Left lung (tissue), 4 donors: ENCODE measurements at regions not wholly inside any gene's neighbourhood (a gene's known extent, or its start where the extent isn't known, plus 50 kb on each side); places are given as distances from the start of the nearest gene placed in this dataset.
A peak's percentile ranks its signal among the peaks of the same experiment; 100 is the strongest.

Experiments
- ATAC-seq: fragments of 200-7000 bp; cut with Tn5 transposase; one replicate; pipeline ENCODE4 v1.9.1; 2020; ENCODE audit warnings: moderate library complexity
- DNase-seq, 4 donors: peaks; one replicate each; pipeline ENCODE4 v3.0.0-alpha.2; 2013 to 2020
- H3K27ac ChIP-seq, 2 donors: fragments of 200-600 bp; sonication (generic) in 1 of 2; one replicate each; pipeline versions ENCODE4 v1.5.0 to v1.8.0; 2020 to 2021
- H3K27me3 ChIP-seq, 2 donors: fragments of 200-600 bp; sonication (generic) in 1 of 2; one replicate each; pipeline versions ENCODE4 v1.5.0 to v1.8.0; 2020 to 2021
- H3K36me3 ChIP-seq, 2 donors: fragments of 200-600 bp; sonication (generic) in 1 of 2; one replicate each; pipeline versions ENCODE4 v1.5.0 to v1.8.0; 2020 to 2021
- H3K4me1 ChIP-seq, 2 donors: fragments of 200-600 bp; one replicate each; pipeline ENCODE4 v1.8.0; 2021
- H3K4me3 ChIP-seq, 2 donors: fragments of 200-600 bp; sonication (generic) in 1 of 2; one replicate each; pipeline versions ENCODE4 v1.5.0 to v1.8.0; 2020 to 2021; ENCODE audit warnings: mild to moderate bottlenecking in 1 of 2
- H3K9me3 ChIP-seq, 2 donors: fragments of 200-600 bp; sonication (generic) in 1 of 2; one replicate each; pipeline versions ENCODE4 v1.5.0 to v1.8.0; 2020 to 2021
- intact Hi-C, 2 donors: fragments of 100-400 bp; cut with DNase I; formaldehyde crosslinking; loops; one replicate each; pipeline versions ENCODE4 v1.11.2 to v1.14.2; 2022
- TF ChIP-seq, protein P1 (sequence below), 2 donors: fragments of 200-600 bp; sonication (generic) in 1 of 2; IDR thresholded peaks; one replicate each; pipeline versions ENCODE4 v1.5.0 to v1.8.0; 2021; ENCODE audit warnings: antibody characterized with exemption in 2 of 2
- donor health status: DM: no; HTN: yes; CAD: no.
- donor health status: DM: no; HTN: no; CAD: no.

DNA sequence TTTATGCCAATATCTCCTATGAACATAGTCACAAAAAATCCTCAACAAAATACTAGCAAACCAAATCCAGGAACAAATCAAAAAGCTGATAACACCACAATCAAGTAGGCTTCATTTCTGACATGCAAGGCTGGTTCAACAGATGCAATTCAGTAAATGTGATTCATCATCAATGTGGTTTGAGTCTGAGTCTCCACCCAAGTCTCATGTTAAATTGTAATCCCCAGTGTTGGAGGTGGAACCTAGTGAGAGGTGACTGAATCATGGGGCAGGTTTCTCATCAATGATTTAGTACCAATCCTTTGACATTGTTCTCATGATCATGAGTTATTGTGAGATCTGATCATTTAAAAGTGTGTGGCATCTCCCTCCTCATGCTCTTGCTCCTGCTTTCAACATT is 1072.7 kb downstream of the NR2F1-AS1 start:
- no peaks in the 10 kb centered on the region for H3K36me3 ChIP-seq
- no peaks in the 10 kb centered on the region for H3K4me1 ChIP-seq
- no peak for ATAC-seq
- intact Hi-C loops: no loop called here
- DNase-seq: no peak
- TF ChIP-seq, protein P1, sequence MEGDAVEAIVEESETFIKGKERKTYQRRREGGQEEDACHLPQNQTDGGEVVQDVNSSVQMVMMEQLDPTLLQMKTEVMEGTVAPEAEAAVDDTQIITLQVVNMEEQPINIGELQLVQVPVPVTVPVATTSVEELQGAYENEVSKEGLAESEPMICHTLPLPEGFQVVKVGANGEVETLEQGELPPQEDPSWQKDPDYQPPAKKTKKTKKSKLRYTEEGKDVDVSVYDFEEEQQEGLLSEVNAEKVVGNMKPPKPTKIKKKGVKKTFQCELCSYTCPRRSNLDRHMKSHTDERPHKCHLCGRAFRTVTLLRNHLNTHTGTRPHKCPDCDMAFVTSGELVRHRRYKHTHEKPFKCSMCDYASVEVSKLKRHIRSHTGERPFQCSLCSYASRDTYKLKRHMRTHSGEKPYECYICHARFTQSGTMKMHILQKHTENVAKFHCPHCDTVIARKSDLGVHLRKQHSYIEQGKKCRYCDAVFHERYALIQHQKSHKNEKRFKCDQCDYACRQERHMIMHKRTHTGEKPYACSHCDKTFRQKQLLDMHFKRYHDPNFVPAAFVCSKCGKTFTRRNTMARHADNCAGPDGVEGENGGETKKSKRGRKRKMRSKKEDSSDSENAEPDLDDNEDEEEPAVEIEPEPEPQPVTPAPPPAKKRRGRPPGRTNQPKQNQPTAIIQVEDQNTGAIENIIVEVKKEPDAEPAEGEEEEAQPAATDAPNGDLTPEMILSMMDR (IDR thresholded peaks at IDR 0.05): no peak
- H3K9me3 ChIP-seq: peaks cover 0 to 48% of the 10 kb centered on the region in 2 donors
- no peak overlapping the region for H3K27ac ChIP-seq
- H3K27me3 ChIP-seq: no peaks in the 10 kb centered on the region
- H3K4me3 ChIP-seq: no peak overlapping the region

DNA sequence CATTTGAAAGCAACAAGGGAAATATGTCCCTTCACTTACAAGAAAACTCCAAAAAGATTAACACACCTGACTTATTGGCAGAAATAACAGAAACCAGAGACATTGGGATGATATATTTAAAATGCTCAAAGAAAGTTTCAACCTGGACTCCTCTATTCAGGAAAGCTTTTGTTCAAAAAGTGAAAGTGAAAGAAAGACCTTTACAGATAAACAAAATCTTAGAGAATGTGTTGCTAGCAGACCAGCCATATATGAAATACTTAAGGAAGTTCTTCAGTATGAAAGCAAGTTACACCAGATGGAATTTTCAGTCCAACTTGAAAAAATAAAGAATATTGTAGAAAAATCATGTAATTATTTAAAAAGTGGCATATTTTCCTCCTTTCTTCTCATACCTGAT is 1075.1 kb downstream of the NR2F1-AS1 start:
- no peak overlapping the region for H3K27ac ChIP-seq
- intact Hi-C loops: no loop called here
- DNase-seq (peak in 1 of 4 donors; percentile 3), ATAC-seq (peak; percentile 46)
- H3K36me3 ChIP-seq: no peaks in the 10 kb centered on the region
- TF ChIP-seq, protein P1 (IDR thresholded peaks at IDR 0.05): no peak
- peaks cover 0 to 28% of the 10 kb centered on the region in 2 donors for H3K9me3 ChIP-seq
- H3K27me3 ChIP-seq: no peaks in the 10 kb centered on the region
- H3K4me1 ChIP-seq: no peaks in the 10 kb centered on the region
- H3K4me3 ChIP-seq: no peak overlapping the region

DNA sequence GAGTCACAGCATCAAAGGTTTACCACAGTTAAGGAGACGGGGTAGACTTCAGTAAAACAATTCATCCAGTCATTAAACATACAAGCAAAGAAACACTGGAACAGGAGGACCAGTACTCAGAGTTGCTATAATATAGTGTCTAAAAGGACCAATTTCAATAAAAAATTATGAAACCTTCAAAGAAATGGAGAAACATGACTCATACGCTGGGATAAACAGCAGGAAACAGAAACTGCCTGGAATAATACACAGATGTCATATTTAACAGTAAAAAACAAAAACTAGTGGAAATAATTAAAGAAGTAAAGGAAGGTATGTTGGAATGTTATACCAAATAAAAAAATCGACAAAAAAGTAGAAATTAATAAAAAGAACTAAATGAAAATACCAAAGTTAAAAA is 1075.9 kb downstream of the NR2F1-AS1 start:
- no peaks in the 10 kb centered on the region for H3K36me3 ChIP-seq
- H3K27me3 ChIP-seq: no peaks in the 10 kb centered on the region
- ATAC-seq (no peak), DNase-seq (no peak)
- TF ChIP-seq, protein P1 (IDR thresholded peaks at IDR 0.05): no peak
- H3K27ac ChIP-seq: no peak overlapping the region
- no peaks in the 10 kb centered on the region for H3K4me1 ChIP-seq
- no peak overlapping the region for H3K4me3 ChIP-seq
- intact Hi-C loops: no loop called here
- peaks cover 0 to 21% of the 10 kb centered on the region in 2 donors for H3K9me3 ChIP-seq

DNA sequence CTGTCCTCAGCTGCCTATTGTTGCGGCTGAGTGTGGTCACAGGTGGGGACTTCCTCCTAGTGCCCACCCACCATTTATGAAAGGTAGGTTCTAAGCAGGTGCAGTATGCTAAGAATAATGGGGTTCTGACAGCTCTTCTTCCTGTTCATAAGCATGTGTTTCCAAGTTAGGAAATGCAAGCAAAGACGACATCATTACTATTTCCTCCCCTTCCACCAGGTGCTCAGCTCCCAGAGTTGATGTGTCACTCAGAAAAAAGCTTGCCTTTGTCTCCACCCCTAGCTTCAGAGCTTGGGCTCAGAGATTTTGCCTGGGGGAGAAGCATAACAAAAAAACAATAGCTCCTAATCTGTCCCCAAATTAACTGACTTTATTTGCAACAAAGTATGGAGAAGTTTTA is 1076.7 kb downstream of the NR2F1-AS1 start:
- Histone ChIP-seq H3K4me3 (no peak overlapping the region), H3K9me3 (peaks cover 0 to 13% of the 10 kb centered on the region in 2 donors), H3K4me1 (no peaks in the 10 kb centered on the region), H3K27me3 (no peaks in the 10 kb centered on the region), H3K27ac (no peak overlapping the region), H3K36me3 (no peaks in the 10 kb centered on the region)
- TF ChIP-seq, protein P1 (IDR thresholded peaks at IDR 0.05): no peak
- ATAC-seq (no peak), DNase-seq (no peak)
- intact Hi-C loops: no loop called here

DNA sequence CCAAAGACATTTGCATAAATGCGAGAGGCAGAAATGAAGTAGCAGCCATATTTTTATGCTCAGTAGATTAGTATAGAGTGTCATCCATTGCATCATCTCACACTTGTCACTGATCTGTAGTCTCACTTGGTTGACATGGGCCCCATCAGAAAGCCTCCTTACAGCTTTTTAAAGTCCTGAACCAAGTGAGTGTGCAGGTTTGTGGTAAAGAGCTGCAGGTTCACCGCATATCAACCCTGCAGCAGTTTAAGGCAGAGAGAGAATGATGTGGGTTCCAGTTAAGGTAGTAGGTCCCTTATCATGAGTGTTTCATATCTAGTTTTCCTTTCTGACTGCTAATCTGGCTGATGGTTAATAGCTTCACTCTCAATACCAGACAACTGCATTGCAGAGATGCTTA is 1080.3 kb downstream of the NR2F1-AS1 start:
- Histone ChIP-seq H3K27ac (no peak overlapping the region), H3K4me3 (no peak overlapping the region), H3K27me3 (no peaks in the 10 kb centered on the region), H3K9me3 (no peaks in the 10 kb centered on the region), H3K36me3 (no peaks in the 10 kb centered on the region), H3K4me1 (no peaks in the 10 kb centered on the region)
- DNase-seq (no peak), ATAC-seq (no peak)
- TF ChIP-seq, protein P1 (IDR thresholded peaks at IDR 0.05): no peak
- intact Hi-C loops: no loop called here
